22Rv1 (cell line): ENCODE measurements at regions not wholly inside any gene's neighbourhood (a gene's known extent, or its start where the extent isn't known, plus 50 kb on each side); places are given as distances from the start of the nearest gene placed in this dataset.

Experiments used
- ZFX ChIP-seq: fragments of 450-650 bp; IDR thresholded peaks from 2 replicates; pipeline ENCODE4 v1.6.1; 2017; ENCODE audit warnings: antibody characterized with exemption, borderline replicate concordance
- TF ChIP-seq, protein P1 (sequence below): fragments of 450-650 bp; IDR thresholded peaks from 2 replicates; pipeline ENCODE4 v1.5.1; 2017; ENCODE audit warnings: mild to moderate bottlenecking

DNA sequence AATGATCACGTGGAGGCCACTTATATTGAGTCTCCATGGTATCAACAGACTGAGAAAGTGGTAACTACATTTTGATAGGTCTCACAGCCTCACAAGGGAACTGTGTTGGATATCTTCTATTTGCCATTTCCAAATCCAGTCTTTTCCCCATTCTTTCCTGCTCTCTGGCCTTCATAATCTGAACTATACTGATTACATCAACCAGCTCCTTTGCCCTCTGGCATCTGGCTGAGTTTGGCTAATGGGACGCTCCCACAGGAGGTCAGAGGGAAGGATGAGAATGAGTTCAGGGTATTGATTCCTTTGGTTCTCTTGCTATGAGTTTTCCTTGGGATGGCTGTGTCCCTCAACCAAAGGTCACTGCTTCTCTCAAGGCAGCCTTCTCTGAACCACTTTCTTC is 152.6 kb downstream of the RTL9 start:
- TF ChIP-seq, protein P1, sequence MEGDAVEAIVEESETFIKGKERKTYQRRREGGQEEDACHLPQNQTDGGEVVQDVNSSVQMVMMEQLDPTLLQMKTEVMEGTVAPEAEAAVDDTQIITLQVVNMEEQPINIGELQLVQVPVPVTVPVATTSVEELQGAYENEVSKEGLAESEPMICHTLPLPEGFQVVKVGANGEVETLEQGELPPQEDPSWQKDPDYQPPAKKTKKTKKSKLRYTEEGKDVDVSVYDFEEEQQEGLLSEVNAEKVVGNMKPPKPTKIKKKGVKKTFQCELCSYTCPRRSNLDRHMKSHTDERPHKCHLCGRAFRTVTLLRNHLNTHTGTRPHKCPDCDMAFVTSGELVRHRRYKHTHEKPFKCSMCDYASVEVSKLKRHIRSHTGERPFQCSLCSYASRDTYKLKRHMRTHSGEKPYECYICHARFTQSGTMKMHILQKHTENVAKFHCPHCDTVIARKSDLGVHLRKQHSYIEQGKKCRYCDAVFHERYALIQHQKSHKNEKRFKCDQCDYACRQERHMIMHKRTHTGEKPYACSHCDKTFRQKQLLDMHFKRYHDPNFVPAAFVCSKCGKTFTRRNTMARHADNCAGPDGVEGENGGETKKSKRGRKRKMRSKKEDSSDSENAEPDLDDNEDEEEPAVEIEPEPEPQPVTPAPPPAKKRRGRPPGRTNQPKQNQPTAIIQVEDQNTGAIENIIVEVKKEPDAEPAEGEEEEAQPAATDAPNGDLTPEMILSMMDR = no peak
- TF ChIP-seq ZFX = no peak
